GM12872 (cell line): ENCODE measurements at regions not wholly inside any gene's neighbourhood (a gene's known extent, or its start where the extent isn't known, plus 50 kb on each side); places are given as distances from the start of the nearest gene placed in this dataset.

Experiments
- CTCF ChIP-seq: IDR thresholded peaks from 3 replicates; pipeline ENCODE4 v1.5.1; 2011; ENCODE audit warnings: low read depth, mild to moderate bottlenecking, low read length, moderate library complexity; ENCODE audit not compliant: insufficient read depth

DNA sequence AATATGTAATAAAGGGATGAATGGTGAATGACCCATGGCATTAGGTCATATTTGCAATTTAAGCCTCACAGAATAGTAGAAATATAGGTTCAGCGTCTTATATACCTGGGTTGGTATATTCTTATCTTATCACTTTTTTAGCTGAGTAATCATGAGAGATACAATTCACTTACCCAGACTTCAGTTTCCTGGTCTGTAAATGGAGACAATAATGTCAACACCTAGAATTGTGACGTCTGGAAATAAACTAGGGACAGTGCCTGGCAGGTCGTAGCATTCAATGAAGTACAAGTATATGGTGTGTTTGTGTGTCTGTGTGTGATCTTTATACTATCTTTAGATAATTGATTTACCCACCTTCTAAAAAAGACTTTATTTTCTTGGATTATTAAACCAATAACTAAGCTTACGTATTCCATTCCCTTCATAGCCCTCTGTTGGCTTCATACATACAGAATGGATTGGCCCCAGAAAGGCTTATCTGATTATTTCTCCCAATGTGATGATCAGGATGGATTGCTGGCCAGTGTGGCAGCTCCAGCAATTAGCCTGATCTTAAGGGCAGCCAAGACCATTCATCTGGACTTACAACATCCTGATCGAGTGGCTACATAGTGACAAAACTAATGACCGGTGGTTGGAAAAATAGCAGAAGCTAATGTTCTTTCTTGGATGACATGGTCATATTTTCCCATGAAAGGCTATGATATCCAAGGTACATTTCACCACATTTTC, 121.2 kb upstream of the NPVF start:
- TF ChIP-seq CTCF: no peak

DNA sequence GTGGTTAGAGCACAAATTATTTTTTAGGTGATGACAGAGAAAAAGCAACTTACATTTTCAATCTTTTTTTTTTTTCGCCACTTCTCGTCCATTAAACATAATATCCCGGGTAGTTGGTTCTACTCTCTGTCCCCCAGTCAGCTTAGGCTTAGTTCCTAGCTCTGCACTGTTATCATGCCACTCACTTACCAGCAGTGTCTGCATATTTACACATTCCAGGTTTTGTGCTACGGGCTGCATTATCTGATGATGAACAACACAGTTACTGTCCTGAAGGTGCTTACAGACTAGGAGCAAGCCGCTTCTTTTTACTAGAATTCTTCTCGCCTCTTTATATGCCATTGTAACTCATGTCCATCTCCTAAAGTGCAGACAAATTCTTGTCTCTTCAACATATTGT, 121.8 kb upstream of the NPVF start:
- no peak for TF ChIP-seq CTCF

- no peak for TF ChIP-seq CTCF
Observed at GRCh38 chr7:25351761-25352160, 123.5 kb upstream of the NPVF start.

- no peak for TF ChIP-seq CTCF
Observed at GRCh38 chr7:25353196-25353595, 124.9 kb upstream of the NPVF start.

DNA sequence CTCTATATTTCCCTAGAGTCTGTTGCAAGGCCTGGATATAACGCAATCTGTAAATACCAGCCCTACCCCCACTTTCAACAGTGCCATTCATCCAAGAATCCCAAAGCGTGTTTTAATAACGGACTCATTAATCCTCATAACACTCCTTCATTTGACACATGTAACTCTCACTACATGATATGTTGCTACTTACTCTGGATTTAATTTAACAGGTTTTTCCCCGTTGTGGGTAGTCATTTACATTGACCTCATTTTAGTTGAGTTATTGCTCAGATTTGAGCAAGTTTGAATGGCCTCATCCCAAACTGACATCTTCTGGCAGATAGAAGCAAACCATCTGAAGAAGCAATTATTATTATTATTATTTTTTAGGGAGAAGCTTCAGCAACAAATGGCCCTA, 125.4 kb upstream of the NPVF start:
- no peak for TF ChIP-seq CTCF

- no peak for TF ChIP-seq CTCF
Observed at GRCh38 chr7:25356534-25357151, 128.4 kb upstream of the NPVF start.

- TF ChIP-seq CTCF: no peak
Observed at GRCh38 chr7:25358926-25359325, 130.6 kb upstream of the NPVF start.
